NCI-H345 treated with DMSO at 0.1 percent for 48 hours (cell line): ENCODE measurements at regions not wholly inside any gene's neighbourhood (a gene's known extent, or its start where the extent isn't known, plus 50 kb on each side); places are given as distances from the start of the nearest gene placed in this dataset.
A peak's percentile ranks its signal among the peaks of the same experiment; 100 is the strongest.

ENCODE experiments used
- DNase-seq: peaks from one replicate; lab custom pipeline; 2025; ENCODE audit not compliant: unreplicated experiment; lab: John Stamatoyannopoulos, UW

GRCh38 chr2:9755638-9756037, 87.6 kb upstream of the TAF1B start:
- DNase-seq: no peak

GRCh38 chr2:9756692-9757250, 86.5 kb upstream of the TAF1B start:
- DNase-seq: no peak

- DNase-seq: no peak
Measured at GRCh38 chr2:9757501-9758264, 85.6 kb upstream of the TAF1B start.

GRCh38 chr2:9758741-9759140, 84.5 kb upstream of the TAF1B start:
- DNase-seq: no peak

GRCh38 chr2:9760069-9760901, 83.0 kb upstream of the TAF1B start:
- DNase-seq: no peak

GRCh38 chr2:9760902-9761228, 82.4 kb upstream of the TAF1B start:
- DNase-seq: no peak

GRCh38 chr2:9761577-9761976, 81.7 kb upstream of the TAF1B start:
- DNase-seq: no peak

GRCh38 chr2:9762164-9762563, 81.1 kb upstream of the TAF1B start:
- no peak for DNase-seq

GRCh38 chr2:9762941-9763340, 80.3 kb upstream of the TAF1B start:
- no peak for DNase-seq

- no peak for DNase-seq
Measured at GRCh38 chr2:9763356-9764152, 79.7 kb upstream of the TAF1B start.

GRCh38 chr2:9764153-9764778, 79.0 kb upstream of the TAF1B start:
- DNase-seq: no peak

- no peak for DNase-seq
Measured at GRCh38 chr2:9765611-9766531, 77.4 kb upstream of the TAF1B start.

- no peak for DNase-seq
Measured at GRCh38 chr2:9767656-9768281, 75.5 kb upstream of the TAF1B start.

GRCh38 chr2:9768388-9768787, 74.9 kb upstream of the TAF1B start:
- DNase-seq: no peak

- peak; percentile 49 for DNase-seq
Measured at GRCh38 chr2:9769171-9770005, 73.9 kb upstream of the TAF1B start.

GRCh38 chr2:9770006-9770307, 73.3 kb upstream of the TAF1B start:
- no peak for DNase-seq

- DNase-seq: no peak
Measured at GRCh38 chr2:9770308-9771100, 72.8 kb upstream of the TAF1B start.

- no peak for DNase-seq
Measured at GRCh38 chr2:9771101-9771449, 72.2 kb upstream of the TAF1B start.
